Osteoblast (primary cell): ENCODE measurements at regions not wholly inside any gene's neighbourhood (a gene's known extent, or its start where the extent isn't known, plus 50 kb on each side); places are given as distances from the start of the nearest gene placed in this dataset.

Experiments
- DNase-seq: peaks from one replicate; pipeline ENCODE4 v3.0.0; 2011; ENCODE audit warnings: low spot score, mixed read lengths; ENCODE audit not compliant: insufficient read length; ENCODE audit errors: missing footprints
- H2AFZ ChIP-seq: 2 replicates; pipeline ENCODE4 v1.6.0; 2011; ENCODE audit warnings: mild to moderate bottlenecking, low read length
- H3K27ac ChIP-seq: 2 replicates; pipeline ENCODE4 v1.5.1; 2011; ENCODE audit warnings: mild to moderate bottlenecking, low read depth, low read length, moderate library complexity
- H3K27me3 ChIP-seq: 2 replicates; pipeline ENCODE4 v1.6.0; 2012; ENCODE audit warnings: mild to moderate bottlenecking, control low read depth, inconsistent platforms, low read length, moderate library complexity; ENCODE audit not compliant: insufficient read depth
- H3K36me3 ChIP-seq: 2 replicates; pipeline ENCODE4 v1.5.1; 2011; ENCODE audit warnings: mild to moderate bottlenecking, low read length, control low read depth, moderate library complexity; ENCODE audit not compliant: insufficient read depth
- H3K4me1 ChIP-seq: 2 replicates; pipeline ENCODE4 v1.5.1; 2011; ENCODE audit warnings: mild to moderate bottlenecking, low read length, control low read depth, moderate library complexity; ENCODE audit not compliant: insufficient read depth
- H3K4me2 ChIP-seq: 2 replicates; pipeline ENCODE4 v1.6.0; 2011; ENCODE audit warnings: mild to moderate bottlenecking, low read length; ENCODE audit not compliant: insufficient read depth
- H3K4me3 ChIP-seq: fragments of 200-600 bp; sonication (generic); 3 replicates; pipeline ENCODE4 v1.5.1; 2012; ENCODE audit warnings: mild to moderate bottlenecking, low read length, inconsistent platforms; ENCODE audit not compliant: insufficient read depth
- H3K79me2 ChIP-seq: 2 replicates; pipeline ENCODE4 v1.6.0; 2012; ENCODE audit warnings: mild to moderate bottlenecking, low read length, control low read depth, inconsistent platforms; ENCODE audit not compliant: insufficient read depth
- H3K9me3 ChIP-seq: 2 replicates; pipeline ENCODE4 v1.5.1; 2011; ENCODE audit warnings: low read depth, low read length, control low read depth
- H4K20me1 ChIP-seq: 2 replicates; pipeline ENCODE4 v1.6.0; 2012; ENCODE audit warnings: mild to moderate bottlenecking, low read length, control low read depth; ENCODE audit not compliant: insufficient read depth
- CTCF ChIP-seq: IDR thresholded peaks from 2 replicates; pipeline ENCODE4 v1.5.1; 2011; ENCODE audit warnings: mild to moderate bottlenecking, low read depth, low read length, moderate library complexity; ENCODE audit errors: extremely low read depth

GRCh38 chr10:55466806-55467504 lies 665.9 kb upstream of the PCDH15 start:
- H3K4me3 ChIP-seq = no peak overlapping the region

GRCh38 chr10:55464083-55464482 lies 663.1 kb upstream of the PCDH15 start:
- H4K20me1 ChIP-seq = no peaks in the 10 kb centered on the region
- no peak for TF ChIP-seq CTCF
- H3K4me1 ChIP-seq = no peaks in the 10 kb centered on the region
- no peaks in the 10 kb centered on the region for H3K36me3 ChIP-seq
- no peaks in the 10 kb centered on the region for H3K79me2 ChIP-seq
- no peak overlapping the region for H3K27ac ChIP-seq
- H3K4me3 ChIP-seq = no peak overlapping the region
- no peak overlapping the region for H3K4me2 ChIP-seq
- DNase-seq = no peak
- no peak overlapping the region for H2AFZ ChIP-seq
- no peaks in the 10 kb centered on the region for H3K27me3 ChIP-seq
- no peaks in the 10 kb centered on the region for H3K9me3 ChIP-seq

More at GRCh38 chr10:55466806-55467504, 665.9 kb upstream of the PCDH15 start:
- no peaks in the 10 kb centered on the region for H3K4me1 ChIP-seq
- no peak for DNase-seq
- no peak overlapping the region for H3K27ac ChIP-seq
- no peaks in the 10 kb centered on the region for H3K27me3 ChIP-seq
- no peaks in the 10 kb centered on the region for H3K79me2 ChIP-seq
- no peaks in the 10 kb centered on the region for H3K9me3 ChIP-seq
- no peaks in the 10 kb centered on the region for H3K36me3 ChIP-seq
- no peaks in the 10 kb centered on the region for H4K20me1 ChIP-seq
- TF ChIP-seq CTCF = no peak
- no peak overlapping the region for H3K4me2 ChIP-seq
- no peak overlapping the region for H2AFZ ChIP-seq

DNA sequence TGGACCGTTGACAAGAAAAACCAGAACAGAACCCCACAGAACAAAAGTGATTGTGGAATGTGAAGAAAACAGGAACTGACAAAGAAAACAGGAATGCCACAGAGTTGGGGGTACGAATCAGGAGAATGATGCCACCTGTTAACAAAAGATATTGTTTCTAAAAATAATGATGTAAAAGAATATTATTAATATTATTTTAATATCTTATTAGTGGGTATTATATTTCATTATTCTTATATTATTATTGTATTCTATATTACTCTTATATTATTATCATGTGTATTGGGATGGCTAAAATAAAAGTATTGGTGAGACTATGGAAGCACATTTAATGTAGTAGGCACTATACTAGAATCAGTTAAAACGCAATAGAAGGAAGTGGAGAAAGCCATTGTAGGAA lies 659.0 kb upstream of the PCDH15 start:
- no peak for TF ChIP-seq CTCF

DNA sequence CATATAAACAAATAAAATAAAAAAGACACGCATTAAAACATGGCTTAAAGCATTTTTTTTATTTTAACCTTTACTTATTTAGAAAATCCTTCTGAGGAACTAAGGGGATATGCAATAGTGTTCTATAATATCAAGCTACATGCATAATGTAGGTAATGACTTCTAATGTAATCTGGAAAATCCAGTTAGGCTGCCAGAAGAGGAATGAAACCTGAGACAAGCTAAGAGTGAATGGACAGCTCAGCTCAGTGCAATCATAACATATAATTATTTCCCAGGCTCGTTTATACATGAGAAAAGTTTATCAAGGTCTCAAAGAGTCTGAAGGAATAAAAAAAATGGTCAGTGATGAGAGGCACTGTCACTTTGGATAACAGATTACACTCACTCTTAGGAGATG lies 649.0 kb upstream of the PCDH15 start:
- Histone ChIP-seq H3K4me3 (no peak overlapping the region), H3K27ac (no peak overlapping the region), H3K79me2 (no peaks in the 10 kb centered on the region), H3K27me3 (no peaks in the 10 kb centered on the region), H3K4me2 (no peak overlapping the region), H4K20me1 (no peaks in the 10 kb centered on the region), H3K4me1 (no peaks in the 10 kb centered on the region), H3K36me3 (no peaks in the 10 kb centered on the region), H2AFZ (no peak overlapping the region), H3K9me3 (peaks cover 3% of the 10 kb centered on the region)
- TF ChIP-seq CTCF = no peak
- no peak for DNase-seq

More for the DNA sequence above, 659.0 kb upstream of the PCDH15 start:
- Histone ChIP-seq H3K4me3 (no peak overlapping the region), H3K27me3 (no peaks in the 10 kb centered on the region), H3K4me2 (no peak overlapping the region), H3K79me2 (no peaks in the 10 kb centered on the region), H2AFZ (no peak overlapping the region), H4K20me1 (no peaks in the 10 kb centered on the region), H3K36me3 (no peaks in the 10 kb centered on the region), H3K4me1 (no peaks in the 10 kb centered on the region), H3K9me3 (no peaks in the 10 kb centered on the region), H3K27ac (no peak overlapping the region)
- DNase-seq = no peak
